ENCODE measurements at regions not wholly inside any gene's neighbourhood (a gene's known extent, or its start where the extent isn't known, plus 50 kb on each side); places are given as distances from the start of the nearest gene placed in this dataset.

GRCh38 chr7:19397911-19398310 lies 252.7 kb upstream of the FERD3L start:
- TF ChIP-seq MAFK (IDR thresholded peaks at IDR 0.05; ENCODE audit: partially characterized antibody) = no peak
- no peak for TF ChIP-seq POLR2AphosphoS2 (conservative IDR thresholded peaks at IDR 0.05; ENCODE audit: low read length)
- TF ChIP-seq CTCF (IDR thresholded peaks at IDR 0.05) = no peak

All from A549 (cell line).